IMR-90 (cell line): ENCODE measurements at regions not wholly inside any gene's neighbourhood (a gene's known extent, or its start where the extent isn't known, plus 50 kb on each side); places are given as distances from the start of the nearest gene placed in this dataset.

ENCODE experiments used
- ATAC-seq: fragments of 200-7000 bp; cut with Tn5 transposase; 2 replicates; pipeline ENCODE4 v1.9.1; 2020; ENCODE audit warnings: low read depth, mild to moderate bottlenecking, moderate library complexity
- BruUV-seq: library from RNA; stranded (reverse); fragments of 400-500 nt; replicated peaks from 2 replicates; lab custom pipeline; 2021; lab: Mats Ljungman, UMichigan
- CTCF ChIA-PET: fragments of 300-600 bp; formaldehyde crosslinking; extraction: SDS; loops from one replicate; lab custom pipeline; 2021; ENCODE audit warnings: antibody characterized with exemption; lab: Yijun Ruan, JAX
- POLR2A ChIA-PET: fragments of 300-600 bp; sonication (Branson Sonifier 250); formaldehyde crosslinking; loops from one replicate; lab custom pipeline; 2022; ENCODE audit warnings: antibody characterized with exemption; ENCODE audit not compliant: unreplicated experiment; lab: Charles Lee
- DNase-seq: peaks from one replicate; pipeline ENCODE4 v3.0.0; 2013
- H2AFZ ChIP-seq: replicated peaks from 2 replicates; pipeline ENCODE3; 2013; ENCODE audit warnings: low read length, mild to moderate bottlenecking; ENCODE audit not compliant: poor library complexity
- H2AK5ac ChIP-seq: 2 replicates; pipeline ENCODE4 v1.6.1; 2013; ENCODE audit warnings: low read depth, low read length, inconsistent platforms
- H2AK9ac ChIP-seq: replicated peaks from 2 replicates; pipeline ENCODE3; 2013; ENCODE audit warnings: mild to moderate bottlenecking, low read depth, low read length, moderate library complexity; ENCODE audit not compliant: poor library complexity
- H2BK120ac ChIP-seq: 2 replicates; pipeline ENCODE4 v1.6.1; 2013; ENCODE audit warnings: low read depth, low read length, inconsistent platforms
- H2BK15ac ChIP-seq: 3 replicates; pipeline ENCODE4 v1.6.1; 2013; ENCODE audit warnings: low read depth, low read length, inconsistent platforms
- H2BK20ac ChIP-seq: 2 replicates; pipeline ENCODE4 v1.6.1; 2013; ENCODE audit warnings: low read depth, mild to moderate bottlenecking, inconsistent platforms, low read length, moderate library complexity
- H2BK5ac ChIP-seq: 2 replicates; pipeline ENCODE4 v1.6.1; 2013; ENCODE audit warnings: mild to moderate bottlenecking, low read depth, low read length, inconsistent platforms; ENCODE audit not compliant: poor library complexity, severe bottlenecking
- H3K14ac ChIP-seq: replicated peaks from 2 replicates; pipeline ENCODE4 v1.6.1; 2013; ENCODE audit warnings: low read depth, low read length, inconsistent platforms
- H3K18ac ChIP-seq: 2 replicates; pipeline ENCODE4 v1.6.1; 2013; ENCODE audit warnings: low read depth, low read length, control low read depth
- H3K23ac ChIP-seq: 2 replicates; pipeline ENCODE4 v1.6.1; 2013; ENCODE audit warnings: low read depth, low read length, inconsistent platforms
- H3K27ac ChIP-seq: 2 replicates; pipeline ENCODE4 v1.5.1; 2013; ENCODE audit warnings: mild to moderate bottlenecking, control low read depth, low read length; ENCODE audit not compliant: insufficient read depth
- H3K27me3 ChIP-seq: 2 replicates; pipeline ENCODE4 v1.6.1; 2013; ENCODE audit warnings: low read length; ENCODE audit not compliant: control insufficient read depth, insufficient read depth
- H3K36me3 ChIP-seq: 2 replicates; pipeline ENCODE4 v1.6.1; 2013; ENCODE audit warnings: low read length, mixed read lengths; ENCODE audit not compliant: control insufficient read depth, insufficient read depth
- H3K4ac ChIP-seq: 2 replicates; pipeline ENCODE4 v1.6.1; 2013; ENCODE audit warnings: low read depth, low read length, inconsistent platforms
- H3K4me1 ChIP-seq: 2 replicates; pipeline ENCODE4 v1.6.1; 2013; ENCODE audit warnings: low read length, mixed read lengths; ENCODE audit not compliant: control insufficient read depth, insufficient read depth
- H3K4me2 ChIP-seq: 2 replicates; pipeline ENCODE4 v1.6.1; 2013; ENCODE audit warnings: low read depth, mild to moderate bottlenecking, control low read depth, low read length, moderate library complexity
- H3K4me3 ChIP-seq: 2 replicates; pipeline ENCODE4 v1.5.1; 2013; ENCODE audit warnings: low read depth, mild to moderate bottlenecking, control low read depth, low read length, moderate library complexity; ENCODE audit not compliant: insufficient read depth
- H3K56ac ChIP-seq: 2 replicates; pipeline ENCODE4 v1.6.1; 2013; ENCODE audit warnings: low read length, inconsistent platforms; ENCODE audit not compliant: insufficient read depth; ENCODE audit errors: extremely low read depth
- H3K79me1 ChIP-seq, 2 experiments: 2 replicates each; pipeline ENCODE4 v1.6.1; 2013; ENCODE audit warnings: low read length in 2 of 2, inconsistent platforms in 1 of 2, low read depth in 1 of 2
- H3K9ac ChIP-seq: 2 replicates; pipeline ENCODE4 v1.6.1; 2013; ENCODE audit warnings: low read depth, low read length, control low read depth
- H3K9me1 ChIP-seq: 2 replicates; pipeline ENCODE4 v1.6.1; 2013; ENCODE audit warnings: low read length, inconsistent platforms; ENCODE audit not compliant: insufficient read depth
- H3K9me3 ChIP-seq: 2 replicates; pipeline ENCODE4 v1.6.1; 2013; ENCODE audit warnings: low read length; ENCODE audit not compliant: control insufficient read depth, insufficient read depth
- H4K20me1 ChIP-seq: 2 replicates; pipeline ENCODE4 v1.6.1; 2013; ENCODE audit warnings: low read length, inconsistent platforms; ENCODE audit not compliant: insufficient read depth
- H4K5ac ChIP-seq: 2 replicates; pipeline ENCODE4 v1.6.1; 2013; ENCODE audit warnings: mild to moderate bottlenecking, low read depth, low read length, control low read depth
- H4K8ac ChIP-seq, 2 experiments: 2 replicates each; pipeline ENCODE4 v1.6.1; 2013; ENCODE audit warnings: low read depth in 2 of 2, low read length in 2 of 2, control low read depth in 1 of 2, inconsistent platforms in 1 of 2
- H4K91ac ChIP-seq: 2 replicates; pipeline ENCODE4 v1.6.1; 2013; ENCODE audit warnings: low read depth, low read length, inconsistent platforms; ENCODE audit not compliant: insufficient read depth
- BHLHE40 ChIP-seq: fragments of 150-350 bp; IDR thresholded peaks from 2 replicates; pipeline ENCODE4 v1.6.1; 2016; ENCODE audit warnings: mild to moderate bottlenecking, low read depth, low read length
- CEBPB ChIP-seq: IDR thresholded peaks from 2 replicates; pipeline ENCODE4 v1.6.1; 2012; ENCODE audit warnings: low read depth, low read length, improper control_type of control experiment
- CHD1 ChIP-seq: IDR thresholded peaks from 2 replicates; pipeline ENCODE4 v1.6.1; 2012; ENCODE audit warnings: low read depth, low read length, improper control_type of control experiment
- MXI1 ChIP-seq: IDR thresholded peaks from 2 replicates; pipeline ENCODE4 v1.6.1; 2012; ENCODE audit warnings: low read depth, mild to moderate bottlenecking, low read length, moderate library complexity, borderline replicate concordance
- NFE2L2 ChIP-seq: fragments of 150-350 bp; IDR thresholded peaks from 2 replicates; pipeline ENCODE4 v1.6.1; 2016; ENCODE audit warnings: low read depth, mild to moderate bottlenecking, low read length
- POLR2A ChIP-seq: IDR thresholded peaks from 2 replicates; pipeline ENCODE4 v1.6.1; 2012; ENCODE audit warnings: mild to moderate bottlenecking, low read depth, low read length
- RFX5 ChIP-seq: IDR thresholded peaks from 2 replicates; pipeline ENCODE4 v1.8.0; 2012; ENCODE audit warnings: low read depth, mild to moderate bottlenecking, low read length, moderate library complexity
- WGBS, 2 experiments: methylation state at CpG; one replicate each; pipeline versions ENCODE4 v1.1.5 to v1.1.7; 2013; ENCODE audit warnings: missing lambda C conversion rate in 2 of 2; ENCODE audit not compliant: insufficient read length in 1 of 2; ENCODE audit errors: extremely low coverage in 2 of 2; 5-methylcytosine and 5-hydroxymethylcytosine counted together
- dilution Hi-C: fragments of 300-500 bp; cut with HindIII; formaldehyde crosslinking; loops from one replicate; pipeline ENCODE4 v1.14.3; 2018; ENCODE audit warnings: low sequenced_read_pairs; ENCODE audit not compliant: unreplicated experiment
- in situ Hi-C: fragments of 300-500 bp; cut with MboI; formaldehyde crosslinking; loops from 3 replicates; pipeline ENCODE4 v1.14.3; 2019; ENCODE audit warnings: low sequenced_read_pairs, inconsistent platforms, mixed read lengths
- intact Hi-C: fragments of 100-400 bp; cut with micrococcal nuclease; formaldehyde crosslinking; loops from 2 replicates; pipeline ENCODE4 v1.10.0; 2022
- TF ChIP-seq, protein P1 (sequence below): fragments of 150-350 bp; IDR thresholded peaks from 2 replicates; pipeline ENCODE4 v1.6.1; 2017; ENCODE audit warnings: mild to moderate bottlenecking, antibody characterized with exemption, low read length, low read depth
- TF ChIP-seq, protein P2 (sequence below): fragments of 150-350 bp; IDR thresholded peaks from 2 replicates; pipeline ENCODE4 v1.6.1; 2016; ENCODE audit warnings: low read depth, mild to moderate bottlenecking, low read length, moderate library complexity, borderline replicate concordance

DNA sequence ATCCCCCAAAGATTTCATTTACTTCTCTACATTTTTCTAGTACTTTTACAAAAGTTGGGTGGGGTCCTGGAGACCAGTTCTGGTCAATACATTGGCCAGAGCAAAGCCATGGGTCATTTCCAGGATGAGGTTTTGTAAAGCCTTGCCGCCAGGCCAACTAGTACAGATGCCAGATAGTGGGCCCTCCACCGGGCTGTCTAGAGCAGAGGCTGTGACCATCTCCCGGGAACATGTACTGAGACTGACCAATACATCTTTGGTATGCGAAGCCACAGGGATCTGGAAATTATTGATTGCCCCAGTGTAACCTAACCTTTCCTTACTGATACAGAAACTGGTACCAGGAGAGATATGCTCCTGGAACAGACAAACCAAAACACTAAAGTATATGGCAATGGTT lies 599.2 kb downstream of the ADCYAP1 start:
- H2AK9ac ChIP-seq = no peak overlapping the region
- H2BK20ac ChIP-seq = no peak overlapping the region
- H3K79me1 ChIP-seq = no peaks in the 10 kb centered on the region
- no peak overlapping the region for H4K5ac ChIP-seq
- H3K56ac ChIP-seq = no peak overlapping the region
- no peak for DNase-seq
- POLR2A ChIA-PET = no interaction called here
- no peak overlapping the region for H2BK15ac ChIP-seq
- no peak overlapping the region for H3K4ac ChIP-seq
- CTCF ChIA-PET = no interaction called here
- H3K23ac ChIP-seq = no peak overlapping the region
- in situ Hi-C loops = no loop called here
- no peak overlapping the region for H2BK120ac ChIP-seq
- no peak overlapping the region for H3K18ac ChIP-seq
- H4K20me1 ChIP-seq = no peaks in the 10 kb centered on the region
- no peak overlapping the region for H2AK5ac ChIP-seq
- BruUV-seq = no TSS peak
- peaks cover 13% of the 10 kb centered on the region for H3K9me3 ChIP-seq
- dilution Hi-C loops = no loop called here
- no peak for ATAC-seq
- no peak overlapping the region for H3K4me2 ChIP-seq
- intact Hi-C loops = no loop called here
- H3K27me3 ChIP-seq = no peaks in the 10 kb centered on the region
- WGBS, 2 experiments = no CpG with 5 or more reads among the region's 4 CpGs
- H2AFZ ChIP-seq = no peak overlapping the region
- no peaks in the 10 kb centered on the region for H3K9me1 ChIP-seq
- no peaks in the 10 kb centered on the region for H3K36me3 ChIP-seq
- H4K8ac ChIP-seq = no peak overlapping the region
- H3K27ac ChIP-seq = no peak overlapping the region
- no peak overlapping the region for H3K4me3 ChIP-seq
- H3K4me1 ChIP-seq = no peaks in the 10 kb centered on the region
- TF ChIP-seq, protein P1, sequence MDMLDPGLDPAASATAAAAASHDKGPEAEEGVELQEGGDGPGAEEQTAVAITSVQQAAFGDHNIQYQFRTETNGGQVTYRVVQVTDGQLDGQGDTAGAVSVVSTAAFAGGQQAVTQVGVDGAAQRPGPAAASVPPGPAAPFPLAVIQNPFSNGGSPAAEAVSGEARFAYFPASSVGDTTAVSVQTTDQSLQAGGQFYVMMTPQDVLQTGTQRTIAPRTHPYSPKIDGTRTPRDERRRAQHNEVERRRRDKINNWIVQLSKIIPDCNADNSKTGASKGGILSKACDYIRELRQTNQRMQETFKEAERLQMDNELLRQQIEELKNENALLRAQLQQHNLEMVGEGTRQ = no peak
- no peak for TF ChIP-seq CEBPB
- no peak for TF ChIP-seq CHD1
- no peak for TF ChIP-seq BHLHE40
- no peak for TF ChIP-seq RFX5
- TF ChIP-seq, protein P2, sequence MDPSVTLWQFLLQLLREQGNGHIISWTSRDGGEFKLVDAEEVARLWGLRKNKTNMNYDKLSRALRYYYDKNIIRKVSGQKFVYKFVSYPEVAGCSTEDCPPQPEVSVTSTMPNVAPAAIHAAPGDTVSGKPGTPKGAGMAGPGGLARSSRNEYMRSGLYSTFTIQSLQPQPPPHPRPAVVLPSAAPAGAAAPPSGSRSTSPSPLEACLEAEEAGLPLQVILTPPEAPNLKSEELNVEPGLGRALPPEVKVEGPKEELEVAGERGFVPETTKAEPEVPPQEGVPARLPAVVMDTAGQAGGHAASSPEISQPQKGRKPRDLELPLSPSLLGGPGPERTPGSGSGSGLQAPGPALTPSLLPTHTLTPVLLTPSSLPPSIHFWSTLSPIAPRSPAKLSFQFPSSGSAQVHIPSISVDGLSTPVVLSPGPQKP = no peak
- no peak for TF ChIP-seq MXI1
- TF ChIP-seq NFE2L2 = no peak
- TF ChIP-seq POLR2A = no peak
- H2BK5ac ChIP-seq = no peak overlapping the region
- no peak overlapping the region for H3K14ac ChIP-seq
- no peak overlapping the region for H3K9ac ChIP-seq
- H4K91ac ChIP-seq = no peak overlapping the region
